ENCODE measurements at regions not wholly inside any gene's neighbourhood (a gene's known extent, or its start where the extent isn't known, plus 50 kb on each side); places are given as distances from the start of the nearest gene placed in this dataset.

GRCh38 chr13:111051041-111051725 is 63.9 kb upstream of the ARHGEF7 start:
- FAIRE-seq = no peak

DNA sequence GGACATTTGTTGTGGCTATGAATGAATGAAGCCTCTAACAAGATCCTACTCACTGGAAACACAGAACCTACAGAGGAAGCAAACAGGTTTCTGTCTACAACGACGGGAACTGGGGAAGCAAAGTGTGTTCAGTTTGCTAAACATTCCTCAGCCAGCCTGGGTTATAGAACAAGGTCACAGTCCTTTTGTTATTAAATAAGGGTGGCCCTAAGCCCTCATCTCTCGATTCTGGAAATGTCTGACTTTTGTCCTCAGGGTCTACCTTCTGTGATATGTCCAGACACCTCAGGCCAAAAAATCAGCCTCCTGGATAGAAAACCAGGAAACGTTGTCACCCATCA is 64.6 kb upstream of the ARHGEF7 start:
- no peak overlapping the region for H3K27ac ChIP-seq (ENCODE audit: low read depth in 1 of 3, low read length in 2 of 3)
- DNase-seq = no peak
- no peak for FAIRE-seq
- WGBS, 3 donors = 28 to 31% (median 31%) methylated on average over 4 of the region's 4 CpGs
- H3K4me3 ChIP-seq (ENCODE audit: low read depth in 1 of 3, low read length in 3 of 3) = no peak overlapping the region
- H3K9me3 ChIP-seq (ENCODE audit: control insufficient read depth in 2 of 2, insufficient read depth in 1 of 2, low read depth in 1 of 2, low read length in 1 of 2) = no peaks in the 10 kb centered on the region
- no peaks in the 10 kb centered on the region for H3K27me3 ChIP-seq (ENCODE audit: control insufficient read depth in 3 of 3, insufficient read depth in 3 of 3, low read length in 3 of 3)
- H3K4me1 ChIP-seq (ENCODE audit: control insufficient read depth in 3 of 3, insufficient read depth in 2 of 3, low read depth in 1 of 3, low read length in 2 of 3) = no peaks in the 10 kb centered on the region
- H3K36me3 ChIP-seq (ENCODE audit: control insufficient read depth in 3 of 3, insufficient read depth in 2 of 3, low read depth in 1 of 3, low read length in 3 of 3) = no peaks in the 10 kb centered on the region

More at GRCh38 chr13:111051041-111051725, 63.9 kb upstream of the ARHGEF7 start:
- no peaks in the 10 kb centered on the region for H3K9me3 ChIP-seq (ENCODE audit: control insufficient read depth in 2 of 2, insufficient read depth in 1 of 2, low read depth in 1 of 2, low read length in 1 of 2)
- no peaks in the 10 kb centered on the region for H3K4me1 ChIP-seq (ENCODE audit: control insufficient read depth in 3 of 3, insufficient read depth in 2 of 3, low read depth in 1 of 3, low read length in 2 of 3)
- H3K27me3 ChIP-seq (ENCODE audit: control insufficient read depth in 3 of 3, insufficient read depth in 3 of 3, low read length in 3 of 3) = no peaks in the 10 kb centered on the region
- WGBS, 3 donors = 72 to 81% (median 74%) methylated on average over 6 of the region's 6 CpGs
- no peak overlapping the region for H3K27ac ChIP-seq (ENCODE audit: low read depth in 1 of 3, low read length in 2 of 3)
- no peak overlapping the region for H3K4me3 ChIP-seq (ENCODE audit: low read depth in 1 of 3, low read length in 3 of 3)
- DNase-seq = no peak
- no peaks in the 10 kb centered on the region for H3K36me3 ChIP-seq (ENCODE audit: control insufficient read depth in 3 of 3, insufficient read depth in 2 of 3, low read depth in 1 of 3, low read length in 3 of 3)

- Histone ChIP-seq H3K4me1 (ENCODE audit: control insufficient read depth in 3 of 3, insufficient read depth in 2 of 3, low read depth in 1 of 3, low read length in 2 of 3) (no peaks in the 10 kb centered on the region), H3K27me3 (ENCODE audit: control insufficient read depth in 3 of 3, insufficient read depth in 3 of 3, low read length in 3 of 3) (no peaks in the 10 kb centered on the region), H3K36me3 (ENCODE audit: control insufficient read depth in 3 of 3, insufficient read depth in 2 of 3, low read depth in 1 of 3, low read length in 3 of 3) (no peaks in the 10 kb centered on the region), H3K27ac (ENCODE audit: low read depth in 1 of 3, low read length in 2 of 3) (no peak overlapping the region), H3K4me3 (ENCODE audit: low read depth in 1 of 3, low read length in 3 of 3) (no peak overlapping the region), H3K9me3 (ENCODE audit: control insufficient read depth in 2 of 2, insufficient read depth in 1 of 2, low read depth in 1 of 2, low read length in 1 of 2) (no peaks in the 10 kb centered on the region)
- DNase-seq = peak; percentile 15 to 42
- FAIRE-seq = no peak
- WGBS, 3 donors = 54 to 70% (median 64%) methylated on average over 19 of the region's 19 CpGs
These were observed 65.1 kb upstream of the ARHGEF7 start for GRCh38 chr13:111049791-111050538.

GRCh38 chr13:111048387-111048786 is 66.7 kb upstream of the ARHGEF7 start:
- DNase-seq (no peak), FAIRE-seq (no peak)
- no peaks in the 10 kb centered on the region for H3K4me1 ChIP-seq (ENCODE audit: control insufficient read depth in 3 of 3, insufficient read depth in 2 of 3, low read depth in 1 of 3, low read length in 2 of 3)
- no peaks in the 10 kb centered on the region for H3K36me3 ChIP-seq (ENCODE audit: control insufficient read depth in 3 of 3, insufficient read depth in 2 of 3, low read depth in 1 of 3, low read length in 3 of 3)
- no peak overlapping the region for H3K27ac ChIP-seq (ENCODE audit: low read depth in 1 of 3, low read length in 2 of 3)
- no peaks in the 10 kb centered on the region for H3K27me3 ChIP-seq (ENCODE audit: control insufficient read depth in 3 of 3, insufficient read depth in 3 of 3, low read length in 3 of 3)
- H3K4me3 ChIP-seq (ENCODE audit: low read depth in 1 of 3, low read length in 3 of 3) = no peak overlapping the region
- H3K9me3 ChIP-seq (ENCODE audit: control insufficient read depth in 2 of 2, insufficient read depth in 1 of 2, low read depth in 1 of 2, low read length in 1 of 2) = no peaks in the 10 kb centered on the region
- WGBS, 3 donors = 80 to 91% (median 90%) methylated on average over 8 of the region's 8 CpGs

DNA sequence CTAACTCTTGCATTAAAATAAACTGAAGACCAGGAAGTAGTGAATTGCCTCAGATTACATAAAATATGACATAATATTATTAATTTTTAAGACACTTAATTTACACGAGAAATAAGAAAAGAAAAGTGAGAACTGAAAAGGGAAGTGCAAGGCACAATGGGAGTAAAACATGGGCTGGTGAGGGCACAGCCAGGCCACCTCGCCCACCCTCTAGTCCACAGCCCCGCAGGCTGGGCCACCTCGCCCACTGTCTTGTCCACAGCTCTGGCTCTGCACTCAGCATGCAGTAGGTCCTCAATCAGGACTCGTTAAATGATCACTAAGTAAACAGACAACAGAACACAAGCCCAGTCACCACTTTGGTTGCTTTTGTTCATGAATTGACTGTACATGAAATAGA is 67.8 kb upstream of the ARHGEF7 start:
- no peaks in the 10 kb centered on the region for H3K27me3 ChIP-seq (ENCODE audit: control insufficient read depth in 3 of 3, insufficient read depth in 3 of 3, low read length in 3 of 3)
- DNase-seq = no peak
- no peaks in the 10 kb centered on the region for H3K4me1 ChIP-seq (ENCODE audit: control insufficient read depth in 3 of 3, insufficient read depth in 2 of 3, low read depth in 1 of 3, low read length in 2 of 3)
- H3K27ac ChIP-seq (ENCODE audit: low read depth in 1 of 3, low read length in 2 of 3) = peak overlapping the region in 1 of 3 donors; percentile 46
- no peak overlapping the region for H3K4me3 ChIP-seq (ENCODE audit: low read depth in 1 of 3, low read length in 3 of 3)
- no peaks in the 10 kb centered on the region for H3K9me3 ChIP-seq (ENCODE audit: control insufficient read depth in 2 of 2, insufficient read depth in 1 of 2, low read depth in 1 of 2, low read length in 1 of 2)
- no peak for FAIRE-seq
- WGBS, 3 donors = 50 to 67% (median 57%) methylated on average over 5 of the region's 5 CpGs
- no peaks in the 10 kb centered on the region for H3K36me3 ChIP-seq (ENCODE audit: control insufficient read depth in 3 of 3, insufficient read depth in 2 of 3, low read depth in 1 of 3, low read length in 3 of 3)

- 63 to 70% (median 66%) methylated on average over 8 to 9 of the region's 9 CpGs for WGBS, 3 donors
- H3K36me3 ChIP-seq (ENCODE audit: control insufficient read depth in 3 of 3, insufficient read depth in 2 of 3, low read depth in 1 of 3, low read length in 3 of 3) = no peaks in the 10 kb centered on the region
- no peaks in the 10 kb centered on the region for H3K27me3 ChIP-seq (ENCODE audit: control insufficient read depth in 3 of 3, insufficient read depth in 3 of 3, low read length in 3 of 3)
These were observed 68.4 kb upstream of the ARHGEF7 start for GRCh38 chr13:111046590-111047141.

DNA sequence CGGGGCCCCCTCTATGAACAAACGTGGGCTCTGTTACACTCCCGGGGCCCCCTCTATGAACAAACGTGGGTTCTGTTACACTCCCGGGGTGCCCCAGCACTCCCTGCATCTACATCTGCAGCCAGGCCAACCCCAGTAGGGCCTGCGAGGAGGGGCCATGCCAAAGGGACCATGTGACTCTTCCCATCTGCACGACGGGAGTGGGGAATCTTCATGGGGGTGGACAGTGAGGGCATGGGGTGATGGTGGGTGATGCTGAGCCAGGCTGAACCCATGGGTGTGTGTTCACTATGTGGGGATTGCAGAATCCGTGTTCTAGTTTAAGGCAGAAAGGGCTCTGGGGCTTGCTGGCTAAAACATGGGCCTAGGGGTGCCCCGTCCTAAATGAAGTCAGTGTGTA is 69.9 kb upstream of the ARHGEF7 start:
- 77 to 90% (median 88%) methylated on average over 10 of the region's 10 CpGs for WGBS, 3 donors
- Histone ChIP-seq H3K4me3 (ENCODE audit: low read depth in 1 of 3, low read length in 3 of 3) (no peak overlapping the region), H3K4me1 (ENCODE audit: control insufficient read depth in 3 of 3, insufficient read depth in 2 of 3, low read depth in 1 of 3, low read length in 2 of 3) (no peaks in the 10 kb centered on the region), H3K27me3 (ENCODE audit: control insufficient read depth in 3 of 3, insufficient read depth in 3 of 3, low read length in 3 of 3) (no peaks in the 10 kb centered on the region), H3K9me3 (ENCODE audit: control insufficient read depth in 2 of 2, insufficient read depth in 1 of 2, low read depth in 1 of 2, low read length in 1 of 2) (no peaks in the 10 kb centered on the region), H3K27ac (ENCODE audit: low read depth in 1 of 3, low read length in 2 of 3) (no peak overlapping the region), H3K36me3 (ENCODE audit: control insufficient read depth in 3 of 3, insufficient read depth in 2 of 3, low read depth in 1 of 3, low read length in 3 of 3) (no peaks in the 10 kb centered on the region)
- DNase-seq (no peak), FAIRE-seq (no peak)

More at GRCh38 chr13:111046590-111047141, 68.4 kb upstream of the ARHGEF7 start:
- Histone ChIP-seq H3K9me3 (ENCODE audit: control insufficient read depth in 2 of 2, insufficient read depth in 1 of 2, low read depth in 1 of 2, low read length in 1 of 2) (no peaks in the 10 kb centered on the region), H3K4me3 (ENCODE audit: low read depth in 1 of 3, low read length in 3 of 3) (no peak overlapping the region), H3K4me1 (ENCODE audit: control insufficient read depth in 3 of 3, insufficient read depth in 2 of 3, low read depth in 1 of 3, low read length in 2 of 3) (no peaks in the 10 kb centered on the region), H3K27ac (ENCODE audit: low read depth in 1 of 3, low read length in 2 of 3) (peak overlapping the region in 1 of 3 donors; percentile 73)
- DNase-seq = no peak
- no peak for FAIRE-seq

- Histone ChIP-seq H3K9me3 (ENCODE audit: control insufficient read depth in 2 of 2, insufficient read depth in 1 of 2, low read depth in 1 of 2, low read length in 1 of 2) (no peaks in the 10 kb centered on the region), H3K27me3 (ENCODE audit: control insufficient read depth in 3 of 3, insufficient read depth in 3 of 3, low read length in 3 of 3) (peaks cover 0 to 3% (median 0%) of the 10 kb centered on the region in 3 donors), H3K4me1 (ENCODE audit: control insufficient read depth in 3 of 3, insufficient read depth in 2 of 3, low read depth in 1 of 3, low read length in 2 of 3) (no peaks in the 10 kb centered on the region), H3K27ac (ENCODE audit: low read depth in 1 of 3, low read length in 2 of 3) (no peak overlapping the region), H3K36me3 (ENCODE audit: control insufficient read depth in 3 of 3, insufficient read depth in 2 of 3, low read depth in 1 of 3, low read length in 3 of 3) (no peaks in the 10 kb centered on the region), H3K4me3 (ENCODE audit: low read depth in 1 of 3, low read length in 3 of 3) (no peak overlapping the region)
- FAIRE-seq = no peak
- WGBS, 3 donors = 91 to 96% (median 96%) methylated on average over 19 of the region's 19 CpGs
- DNase-seq = no peak
These were observed 70.9 kb upstream of the ARHGEF7 start for GRCh38 chr13:111044087-111044830.
